GM19238 (cell line): ENCODE measurements at regions not wholly inside any gene's neighbourhood (a gene's known extent, or its start where the extent isn't known, plus 50 kb on each side); places are given as distances from the start of the nearest gene placed in this dataset.

ENCODE experiments used
- DNase-seq: peaks from one replicate; pipeline ENCODE4 v3.0.0; 2011; ENCODE audit warnings: low spot score; ENCODE audit not compliant: insufficient read length

GRCh38 chr9:108677776-108678175 lies 178.0 kb downstream of the ACTL7B start:
- DNase-seq: no peak

DNA sequence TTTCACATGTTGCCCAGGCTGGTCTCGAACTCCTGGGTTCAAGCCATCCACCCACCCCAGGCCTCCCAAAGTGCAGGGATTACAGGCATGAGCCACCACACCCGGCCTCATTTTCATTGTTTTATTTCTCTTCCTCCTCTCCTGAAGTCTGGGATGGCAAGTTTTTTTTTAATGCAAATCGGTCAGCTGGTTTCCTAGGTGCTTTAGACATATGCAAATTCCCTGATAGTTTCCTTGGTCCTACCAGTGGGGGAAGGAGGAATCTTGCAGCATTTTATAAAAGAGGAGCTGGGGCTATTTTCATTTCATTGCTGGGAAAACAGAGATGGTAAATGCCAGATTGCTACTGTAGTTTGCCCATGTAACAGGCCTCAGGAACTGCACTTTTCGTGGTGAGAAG lies 179.4 kb downstream of the ACTL7B start:
- no peak for DNase-seq

- DNase-seq: no peak
Observed at GRCh38 chr9:108675708-108676107, 180.1 kb downstream of the ACTL7B start.

DNA sequence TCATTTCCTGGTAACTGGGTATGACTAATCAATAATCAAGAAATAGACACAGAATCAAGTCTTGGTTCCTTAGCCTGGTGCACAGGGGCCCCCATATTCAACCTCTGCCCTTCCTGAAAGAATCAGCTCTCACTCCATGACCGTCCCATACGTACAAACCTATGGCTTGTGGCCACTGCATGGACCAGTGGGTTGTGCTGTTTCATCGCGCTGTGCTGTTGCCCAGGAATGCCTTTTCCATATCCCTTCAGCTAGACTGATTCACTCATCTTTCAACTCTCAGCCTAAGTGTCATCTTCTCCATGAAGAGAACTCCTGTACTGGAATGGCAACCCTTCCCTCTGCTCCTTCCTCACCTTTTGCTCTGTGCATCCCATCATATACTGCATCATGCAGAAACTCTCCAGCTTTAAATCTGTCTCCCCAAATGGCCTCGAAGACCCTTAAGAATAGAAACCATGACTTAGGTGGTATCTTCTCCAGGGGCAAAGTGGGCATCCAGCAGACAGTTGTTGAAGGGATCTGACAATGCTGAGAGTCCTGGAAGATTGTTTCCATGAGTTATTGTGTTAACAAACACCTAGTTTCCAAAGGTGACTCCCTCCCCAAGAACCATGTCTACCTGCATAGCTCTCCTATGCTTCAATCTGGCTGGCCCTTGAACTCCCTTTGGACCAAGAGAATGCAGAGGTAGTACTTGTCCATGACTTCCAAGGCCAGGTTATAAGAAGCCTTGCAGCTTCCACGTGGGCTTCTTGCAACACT lies 180.8 kb downstream of the ACTL7B start:
- DNase-seq: no peak

GRCh38 chr9:108673386-108673785 lies 182.4 kb downstream of the ACTL7B start:
- no peak for DNase-seq

DNA sequence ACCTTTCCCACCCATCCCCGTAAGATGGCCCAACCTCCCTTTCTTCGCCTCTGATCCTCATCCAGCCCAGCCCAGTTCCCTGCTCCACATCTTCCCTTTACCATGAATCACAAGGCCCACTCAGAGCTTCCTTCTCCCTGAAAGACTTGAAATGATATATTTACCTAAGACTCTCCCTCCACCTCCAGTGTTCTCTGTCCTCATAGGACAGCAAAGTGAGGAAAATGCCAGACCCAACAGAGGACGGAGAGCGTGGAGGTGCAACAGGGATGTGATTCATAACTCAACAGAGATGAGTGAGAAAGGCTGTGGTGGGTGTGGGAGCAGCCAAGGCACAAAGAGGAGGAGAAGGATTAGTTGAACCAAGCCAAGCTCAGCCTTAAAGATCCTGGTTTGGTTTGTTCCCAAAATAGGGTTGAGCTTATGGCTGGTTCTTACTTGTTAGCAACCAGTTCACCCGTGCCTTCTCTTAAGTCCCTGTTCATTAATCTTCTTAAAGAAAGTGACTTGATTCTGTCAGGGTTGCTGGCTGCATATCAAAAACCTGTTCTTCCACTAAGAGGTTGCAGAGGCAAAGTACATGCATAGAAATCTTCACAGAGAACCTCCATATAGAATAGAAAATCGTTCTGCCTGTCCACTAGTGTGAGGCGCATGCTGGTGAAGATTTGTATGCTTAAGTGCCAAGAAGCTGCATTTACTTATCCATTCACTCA lies 183.2 kb downstream of the ACTL7B start:
- no peak for DNase-seq

DNA sequence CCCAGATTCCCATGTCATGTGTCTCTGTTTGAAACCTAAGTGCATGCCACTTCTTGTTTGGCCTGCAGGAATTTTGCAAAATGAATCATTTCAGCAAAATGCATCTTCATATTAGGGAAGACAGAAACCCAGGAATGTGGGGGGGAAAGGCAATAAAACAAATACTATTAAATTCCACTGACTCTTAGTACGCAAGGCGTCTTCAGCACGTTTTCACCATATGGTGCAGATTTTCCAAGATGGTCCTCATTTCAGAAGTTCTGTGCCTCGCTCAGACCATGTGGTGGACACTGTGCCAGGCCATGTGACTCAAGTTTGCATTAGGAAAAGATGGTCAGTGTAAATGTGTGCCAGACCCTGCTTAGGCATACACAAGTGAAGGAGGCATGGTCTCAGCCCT lies 184.0 kb downstream of the ACTL7B start:
- DNase-seq: no peak

DNA sequence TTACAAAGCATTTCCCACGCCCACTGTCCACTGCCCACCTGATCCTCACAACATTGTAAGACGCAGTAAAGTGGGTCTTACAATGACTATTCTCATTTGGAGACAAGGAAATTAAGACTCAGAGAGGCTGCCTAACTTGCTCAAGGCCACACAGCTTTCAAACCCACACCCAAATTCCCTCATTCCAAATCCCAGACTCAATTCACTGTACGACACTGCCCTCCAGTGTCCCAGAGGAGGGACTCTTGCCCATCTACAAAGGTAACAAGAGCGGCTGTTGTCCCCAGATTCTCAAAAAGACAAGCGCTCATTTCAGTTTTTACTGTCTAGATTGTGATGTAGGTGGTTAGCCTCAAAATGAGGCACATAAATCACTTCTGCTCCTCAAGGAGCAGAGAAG lies 184.6 kb downstream of the ACTL7B start:
- DNase-seq: no peak

GRCh38 chr9:108668938-108669335 lies 186.8 kb downstream of the ACTL7B start:
- no peak for DNase-seq

DNA sequence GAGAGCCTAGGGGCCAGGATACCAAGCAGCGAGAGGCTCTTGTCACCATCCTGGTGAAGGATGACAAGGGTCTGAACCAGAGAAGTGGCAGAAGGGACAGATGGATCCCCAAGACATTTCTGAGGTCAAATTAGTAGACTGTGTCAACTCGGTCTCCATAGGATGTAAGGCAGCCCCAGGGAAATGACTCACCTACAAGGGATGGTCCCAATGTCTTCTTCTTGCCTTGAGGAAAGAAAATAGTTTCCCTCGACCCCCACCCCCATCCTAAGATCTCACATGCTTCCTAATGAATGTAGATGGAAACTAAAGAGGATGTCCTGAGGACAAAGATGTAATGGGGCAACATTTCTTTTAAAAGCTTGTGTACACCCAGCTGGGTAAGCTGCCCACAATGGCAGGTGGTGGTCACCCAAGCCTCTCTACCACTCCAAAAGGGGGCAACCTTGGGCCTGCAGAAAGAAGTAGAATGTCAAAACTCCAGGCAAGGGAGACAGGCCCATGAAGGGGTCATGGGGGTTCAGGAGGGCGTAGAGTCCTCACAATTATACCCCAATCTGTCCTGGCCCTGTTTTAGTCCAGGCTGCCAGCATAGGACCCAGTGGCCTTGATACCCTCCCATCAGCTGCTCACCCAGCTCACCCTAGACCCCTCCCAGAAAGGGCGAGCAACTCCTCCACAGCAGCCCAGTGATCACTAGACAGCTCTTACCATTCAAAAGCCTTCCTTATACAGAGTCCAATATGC lies 187.4 kb downstream of the ACTL7B start:
- DNase-seq: no peak

- no peak for DNase-seq
Observed at GRCh38 chr9:108666240-108666784, 189.5 kb downstream of the ACTL7B start.

- DNase-seq: no peak
Observed at GRCh38 chr9:108665521-108666239, 190.1 kb downstream of the ACTL7B start.

DNA sequence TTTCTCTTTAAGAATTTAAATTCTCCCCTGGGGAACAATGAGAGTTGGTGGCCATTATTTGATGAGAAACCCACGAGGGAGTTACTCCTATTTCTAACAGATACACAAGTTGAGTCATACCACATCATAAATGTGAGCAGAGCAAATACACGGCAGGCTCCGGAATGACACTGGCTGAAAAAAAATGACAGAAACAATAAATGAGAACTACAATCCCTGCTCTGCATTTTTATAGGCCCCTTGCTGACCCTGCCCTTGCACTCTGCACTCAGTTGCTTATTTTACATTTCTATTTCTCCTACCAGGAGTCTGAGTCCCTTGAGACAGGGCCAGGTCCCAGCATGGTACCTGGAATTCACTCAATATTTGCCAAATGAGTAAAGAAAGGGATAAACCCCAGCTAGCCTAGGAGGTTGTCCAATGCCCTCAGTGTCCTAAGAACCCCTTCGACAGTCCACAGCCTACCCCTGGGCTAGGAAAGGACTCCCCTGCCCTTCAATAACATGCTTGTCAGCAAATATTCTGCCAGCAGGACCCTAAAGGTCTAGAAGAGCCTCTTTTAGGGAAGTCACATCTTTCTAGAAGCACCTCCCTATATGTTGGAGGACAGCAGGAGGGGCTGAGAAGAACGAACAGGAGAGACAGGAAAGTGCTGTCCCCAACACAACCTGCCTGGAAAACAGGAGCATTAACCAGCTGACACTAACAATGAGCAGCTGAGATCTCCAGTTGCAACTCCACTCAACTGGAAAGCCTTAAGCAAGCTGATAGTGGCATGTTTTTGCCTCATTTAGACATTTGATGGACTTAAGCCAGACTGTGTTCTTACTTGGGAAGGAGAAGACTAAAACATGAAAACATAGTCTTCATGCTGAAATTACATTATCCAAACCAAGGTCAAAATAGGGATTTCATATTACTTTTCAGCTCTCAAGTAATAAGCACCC lies 191.2 kb downstream of the ACTL7B start:
- no peak for DNase-seq

GRCh38 chr9:108663422-108663821 lies 192.4 kb downstream of the ACTL7B start:
- no peak for DNase-seq

DNA sequence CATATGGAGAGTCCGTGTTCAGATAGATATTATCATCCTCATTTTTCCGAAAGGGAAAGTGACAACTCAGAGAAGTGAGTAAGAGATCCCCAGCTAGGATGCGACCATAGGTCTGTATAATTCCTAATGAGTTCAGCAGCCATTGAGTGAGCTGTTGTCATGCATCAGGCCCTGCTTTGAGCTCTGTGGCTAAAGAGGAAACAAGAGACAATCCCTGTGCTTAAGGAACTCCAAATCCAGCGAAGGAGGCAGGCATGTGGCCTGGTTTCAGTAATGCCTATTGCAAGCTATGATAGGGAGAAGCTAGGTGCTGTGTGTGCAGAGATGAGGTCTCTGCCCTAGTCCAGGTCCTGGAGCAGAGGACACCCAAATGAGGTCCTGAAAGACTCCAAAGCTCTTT lies 192.8 kb downstream of the ACTL7B start:
- DNase-seq: no peak

DNA sequence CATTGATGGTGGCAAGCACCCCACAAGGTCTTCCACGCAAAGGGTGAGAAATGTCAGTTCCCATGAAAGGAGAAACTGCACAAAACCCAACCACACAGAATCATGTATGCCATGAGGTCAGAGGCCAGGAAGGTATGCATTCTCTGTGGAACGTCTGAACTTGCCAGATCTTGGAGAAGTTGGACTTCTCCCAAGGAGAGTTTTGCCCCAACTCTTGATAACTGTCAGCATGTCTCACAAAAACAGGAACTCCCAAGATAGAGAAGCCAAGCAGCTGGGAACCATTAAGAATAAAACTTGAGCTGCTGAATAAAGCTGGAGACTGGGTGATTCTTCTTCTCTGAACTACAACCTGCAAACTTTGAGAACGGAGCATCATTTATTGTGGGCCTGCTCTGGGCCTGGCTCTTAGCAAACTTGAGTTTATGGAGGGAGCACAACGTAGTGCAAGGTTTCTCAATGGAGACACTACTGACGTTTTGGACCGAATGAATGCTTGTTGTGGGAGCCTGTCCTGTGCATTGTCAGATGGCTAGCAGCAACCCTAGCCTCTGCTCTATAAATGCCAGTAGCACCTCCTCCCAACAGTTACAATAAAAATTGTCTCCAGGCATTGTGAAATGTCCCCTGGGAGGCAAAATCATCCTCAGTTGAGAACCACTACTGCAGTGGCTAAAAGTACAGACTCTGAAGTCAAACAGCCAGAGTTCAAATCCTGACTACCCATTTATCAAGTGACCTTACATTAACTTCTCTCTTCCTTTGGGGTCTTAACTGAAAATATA lies 193.5 kb downstream of the ACTL7B start:
- DNase-seq: no peak

DNA sequence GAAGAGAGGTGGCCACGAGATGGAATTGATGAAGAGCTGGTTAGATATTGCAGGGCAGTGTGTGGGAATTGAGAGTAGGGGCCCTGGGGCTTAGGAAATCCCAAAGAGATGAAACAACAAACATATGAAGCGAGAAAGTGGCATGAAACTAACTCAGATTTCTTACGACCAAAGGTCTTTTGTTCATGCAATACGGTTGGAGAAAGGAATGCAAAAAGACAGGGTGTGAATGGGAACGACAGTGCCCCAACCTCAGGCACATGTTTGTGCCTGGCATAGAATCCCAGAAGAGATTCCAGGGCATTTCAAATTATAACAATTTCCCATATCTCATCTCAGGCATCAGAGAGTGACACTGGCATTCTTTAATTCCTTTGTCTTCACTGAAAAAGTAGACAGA lies 199.2 kb downstream of the ACTL7B start:
- DNase-seq: no peak

DNA sequence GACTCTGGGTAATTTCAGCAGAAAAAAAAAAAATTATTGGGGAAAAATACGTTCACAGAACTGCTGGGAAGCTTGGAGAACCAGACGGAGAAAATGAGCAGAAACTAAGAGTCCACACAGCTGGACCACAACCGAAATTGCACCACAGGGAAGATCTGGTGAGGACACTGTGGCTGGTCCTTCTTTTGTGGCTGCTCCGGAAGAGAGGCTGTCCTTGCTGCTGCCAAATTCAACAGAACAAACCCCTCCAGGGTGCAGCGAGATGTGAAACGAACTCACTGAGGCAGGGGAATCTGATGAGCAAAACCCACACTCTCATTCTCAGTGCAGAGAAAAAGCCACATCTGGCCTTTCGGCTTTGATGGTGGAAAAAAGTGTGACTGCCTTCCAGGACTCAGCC lies 200.0 kb downstream of the ACTL7B start:
- DNase-seq: no peak

DNA sequence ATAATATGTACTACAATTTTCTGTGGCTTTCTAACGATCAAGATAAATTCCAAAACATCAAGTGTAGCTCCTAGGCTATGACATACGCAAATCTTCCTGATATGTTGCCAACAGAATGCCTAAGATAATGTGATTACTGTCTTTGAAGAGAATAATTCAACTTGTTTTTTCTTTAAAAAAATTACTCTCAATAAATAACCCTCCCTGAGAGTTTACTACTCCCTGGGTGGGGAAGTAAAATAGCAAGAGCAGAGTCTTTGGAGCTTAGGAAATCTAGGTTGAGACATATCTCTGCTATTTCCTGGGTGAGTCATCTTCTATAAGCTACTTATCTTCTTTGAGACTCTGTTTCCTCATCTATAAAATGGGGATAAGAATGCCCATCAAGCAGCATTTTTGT lies 201.2 kb downstream of the ACTL7B start:
- DNase-seq: no peak
